Activated T-helper 17 cell treated with anti-CD3 and anti-CD28 coated beads, Interleukin-2, amount 50 U/mL, for 72 hours (primary cell): ENCODE measurements at regions not wholly inside any gene's neighbourhood (a gene's known extent, or its start where the extent isn't known, plus 50 kb on each side); places are given as distances from the start of the nearest gene placed in this dataset.
A peak's percentile ranks its signal among the peaks of the same experiment; 100 is the strongest.
"Not testable (repeated sequence)": the region's sequence is repeated elsewhere in the genome, so short reads cannot be mapped to it uniquely, and the experiment has no call there.

Experiments used
- ATAC-seq: fragments of 150-1000 bp; cut with Tn5 transposase; replicated peaks from 2 replicates; pipeline ENCODE4 v1.10.0; 2021; ENCODE audit warnings: mild to moderate bottlenecking, moderate library complexity
- H3K27ac Mint-ChIP-seq: one replicate; pipeline ENCODE4 v1.8.0; 2022; ENCODE audit warnings: mixed read lengths
- H3K27me3 Mint-ChIP-seq: one replicate; pipeline ENCODE4 v1.8.0; 2022; ENCODE audit warnings: mixed read lengths
- H3K36me3 Mint-ChIP-seq: one replicate; pipeline ENCODE4 v1.8.0; 2022; ENCODE audit warnings: low read depth, mild to moderate bottlenecking, mixed read lengths
- H3K4me1 Mint-ChIP-seq: one replicate; pipeline ENCODE4 v1.8.0; 2022; ENCODE audit warnings: mixed read lengths
- H3K4me3 Mint-ChIP-seq: one replicate; pipeline ENCODE4 v1.8.0; 2022; ENCODE audit warnings: mild to moderate bottlenecking, mixed read lengths
- H3K9me3 Mint-ChIP-seq: one replicate; pipeline ENCODE4 v1.8.0; 2022; ENCODE audit warnings: mixed read lengths

GRCh38 chr2:88396209-88396608 is 56.3 kb downstream of the FOXI3 start:
- Mint-ChIP-seq H3K4me1 (no peaks in the 10 kb centered on the region), H3K27ac (no peak overlapping the region), H3K36me3 (no peaks in the 10 kb centered on the region), H3K9me3 (no peaks in the 10 kb centered on the region), H3K4me3 (no peak overlapping the region), H3K27me3 (peaks cover 14% of the 10 kb centered on the region)
- no peak for ATAC-seq

GRCh38 chr2:88377641-88377991 is 74.9 kb downstream of the FOXI3 start:
- Mint-ChIP-seq H3K27ac (no peak overlapping the region), H3K36me3 (no peaks in the 10 kb centered on the region), H3K9me3 (peaks cover 7% of the 10 kb centered on the region), H3K27me3 (peaks cover 23% of the 10 kb centered on the region), H3K4me3 (no peak overlapping the region), H3K4me1 (no peaks in the 10 kb centered on the region)
- no peak for ATAC-seq

GRCh38 chr2:88372042-88372441 is 80.5 kb downstream of the FOXI3 start:
- no peak overlapping the region for H3K27ac Mint-ChIP-seq
- ATAC-seq: no peak
- H3K36me3 Mint-ChIP-seq: no peaks in the 10 kb centered on the region
- no peak overlapping the region for H3K4me3 Mint-ChIP-seq
- no peaks in the 10 kb centered on the region for H3K4me1 Mint-ChIP-seq
- peaks cover 18% of the 10 kb centered on the region for H3K27me3 Mint-ChIP-seq
- peaks cover 7% of the 10 kb centered on the region for H3K9me3 Mint-ChIP-seq

- not testable (repeated sequence) for H3K27ac Mint-ChIP-seq, H3K4me1 Mint-ChIP-seq, ATAC-seq, H3K4me3 Mint-ChIP-seq, H3K27me3 Mint-ChIP-seq, H3K9me3 Mint-ChIP-seq, H3K36me3 Mint-ChIP-seq
These were observed 87.1 kb downstream of the FOXI3 start for GRCh38 chr2:88365408-88365807.

- H3K36me3 Mint-ChIP-seq: no peaks in the 10 kb centered on the region
- H3K4me3 Mint-ChIP-seq: no peak overlapping the region
- H3K9me3 Mint-ChIP-seq: no peaks in the 10 kb centered on the region
- ATAC-seq: no peak
- H3K27me3 Mint-ChIP-seq: peaks cover 22% of the 10 kb centered on the region
- no peaks in the 10 kb centered on the region for H3K4me1 Mint-ChIP-seq
- no peak overlapping the region for H3K27ac Mint-ChIP-seq
These were observed 97.0 kb downstream of the FOXI3 start for GRCh38 chr2:88355486-88355885.

GRCh38 chr2:88351249-88351601 is 101.3 kb downstream of the FOXI3 start:
- H3K9me3 Mint-ChIP-seq: no peaks in the 10 kb centered on the region
- H3K27me3 Mint-ChIP-seq: peaks cover 33% of the 10 kb centered on the region
- H3K4me3 Mint-ChIP-seq: peak overlapping the region; percentile 64
- no peaks in the 10 kb centered on the region for H3K36me3 Mint-ChIP-seq
- H3K4me1 Mint-ChIP-seq: no peaks in the 10 kb centered on the region
- ATAC-seq: no peak
- no peak overlapping the region for H3K27ac Mint-ChIP-seq

GRCh38 chr2:88350331-88351248 is 101.9 kb downstream of the FOXI3 start:
- Mint-ChIP-seq H3K9me3 (no peaks in the 10 kb centered on the region), H3K36me3 (no peaks in the 10 kb centered on the region), H3K27me3 (peaks cover 29% of the 10 kb centered on the region), H3K4me1 (no peaks in the 10 kb centered on the region), H3K27ac (no peak overlapping the region), H3K4me3 (peak overlapping the region; percentile 64)
- peak; percentile 79 for ATAC-seq

- Mint-ChIP-seq H3K4me3 (no peak overlapping the region), H3K27me3 (peaks cover 14% of the 10 kb centered on the region), H3K27ac (no peak overlapping the region), H3K4me1 (no peaks in the 10 kb centered on the region), H3K36me3 (no peaks in the 10 kb centered on the region), H3K9me3 (peaks cover 1% of the 10 kb centered on the region)
- ATAC-seq: no peak
These were observed 106.7 kb downstream of the FOXI3 start for GRCh38 chr2:88345842-88346241.

- peak; percentile 31 for ATAC-seq
- H3K27ac Mint-ChIP-seq: peak overlapping the region; percentile 9
- H3K36me3 Mint-ChIP-seq: no peaks in the 10 kb centered on the region
- H3K27me3 Mint-ChIP-seq: peaks cover 8% of the 10 kb centered on the region
- H3K9me3 Mint-ChIP-seq: peaks cover 5% of the 10 kb centered on the region
- no peaks in the 10 kb centered on the region for H3K4me1 Mint-ChIP-seq
- no peak overlapping the region for H3K4me3 Mint-ChIP-seq
These were observed 109.7 kb downstream of the FOXI3 start for GRCh38 chr2:88342749-88343148.

- no peak overlapping the region for H3K27ac Mint-ChIP-seq
- no peak for ATAC-seq
- H3K4me1 Mint-ChIP-seq: no peaks in the 10 kb centered on the region
- H3K9me3 Mint-ChIP-seq: no peaks in the 10 kb centered on the region
- no peaks in the 10 kb centered on the region for H3K36me3 Mint-ChIP-seq
- peaks cover 34% of the 10 kb centered on the region for H3K27me3 Mint-ChIP-seq
- H3K4me3 Mint-ChIP-seq: no peak overlapping the region
These were observed 118.1 kb downstream of the FOXI3 start for GRCh38 chr2:88334418-88334817.

- Mint-ChIP-seq H3K4me1 (no peaks in the 10 kb centered on the region), H3K27ac (no peak overlapping the region), H3K4me3 (no peak overlapping the region), H3K9me3 (no peaks in the 10 kb centered on the region), H3K27me3 (peaks cover 37% of the 10 kb centered on the region), H3K36me3 (no peaks in the 10 kb centered on the region)
- no peak for ATAC-seq
These were observed 121.3 kb downstream of the FOXI3 start for GRCh38 chr2:88331239-88331638.

- Mint-ChIP-seq H3K9me3 (no peaks in the 10 kb centered on the region), H3K4me3 (no peak overlapping the region), H3K27me3 (peaks cover 38% of the 10 kb centered on the region), H3K27ac (no peak overlapping the region), H3K36me3 (no peaks in the 10 kb centered on the region), H3K4me1 (no peaks in the 10 kb centered on the region)
- ATAC-seq: no peak
These were observed 122.5 kb downstream of the FOXI3 start for GRCh38 chr2:88329815-88330603.

GRCh38 chr2:88321449-88322248 is 130.8 kb downstream of the FOXI3 start:
- no peak overlapping the region for H3K4me3 Mint-ChIP-seq
- peaks cover 20% of the 10 kb centered on the region for H3K27me3 Mint-ChIP-seq
- H3K36me3 Mint-ChIP-seq: no peaks in the 10 kb centered on the region
- H3K27ac Mint-ChIP-seq: no peak overlapping the region
- H3K4me1 Mint-ChIP-seq: no peaks in the 10 kb centered on the region
- ATAC-seq: no peak
- no peaks in the 10 kb centered on the region for H3K9me3 Mint-ChIP-seq

- Mint-ChIP-seq H3K4me3 (no peak overlapping the region), H3K27me3 (peaks cover 19% of the 10 kb centered on the region), H3K9me3 (no peaks in the 10 kb centered on the region), H3K4me1 (no peaks in the 10 kb centered on the region), H3K36me3 (no peaks in the 10 kb centered on the region), H3K27ac (no peak overlapping the region)
- no peak for ATAC-seq
These were observed 132.3 kb downstream of the FOXI3 start for GRCh38 chr2:88320076-88320773.
